HEK293 (cell line): ENCODE measurements at regions not wholly inside any gene's neighbourhood (a gene's known extent, or its start where the extent isn't known, plus 50 kb on each side); places are given as distances from the start of the nearest gene placed in this dataset.
A peak's percentile ranks its signal among the peaks of the same experiment; 100 is the strongest.

Source experiments
- CTCF ChIA-PET: fragments of 350-600 bp; formaldehyde crosslinking; extraction: SDS; loops from one replicate; lab custom pipeline; 2021; ENCODE audit warnings: antibody characterized with exemption; lab: Yijun Ruan, JAX
- POLR2A ChIA-PET: fragments of 300-600 bp; formaldehyde crosslinking; extraction: SDS; loops from one replicate; lab custom pipeline; 2020; ENCODE audit warnings: antibody characterized with exemption, inconsistent platforms; lab: Yijun Ruan, JAX
- H3K27ac ChIP-seq: fragments of 200-500 bp; sonication (Bioruptor generic); 2 replicates; pipeline ENCODE4 v1.5.1; 2014; ENCODE audit warnings: low read depth, low read length, control low read depth, inconsistent platforms; ENCODE audit errors: extremely low read depth
- H3K36me3 ChIP-seq, 2 experiments: fragments of 200-500 bp in 1 of 2; sonication (Bioruptor generic) in 1 of 2; 1 replicate in 1 of 2; 2 replicates in 1 of 2; pipeline ENCODE4 v1.5.1; 2014 to 2017; ENCODE audit warnings: inconsistent platforms in 2 of 2, low read length in 2 of 2; ENCODE audit not compliant: control insufficient read depth in 2 of 2, insufficient read depth in 1 of 2
- H3K4me1 ChIP-seq: fragments of 200-500 bp; sonication (Bioruptor generic); 2 replicates; pipeline ENCODE4 v1.5.1; 2014; ENCODE audit warnings: mild to moderate bottlenecking, low read length, inconsistent platforms; ENCODE audit not compliant: control insufficient read depth, insufficient read depth
- H3K4me3 ChIP-seq: 2 replicates; pipeline ENCODE4 v1.5.1; 2011; ENCODE audit warnings: low read depth, mild to moderate bottlenecking, control low read depth, low read length, moderate library complexity
- H3K9me3 ChIP-seq: fragments of 200-500 bp; sonication (Bioruptor generic); 2 replicates; pipeline ENCODE4 v1.5.1; 2014; ENCODE audit warnings: low read depth, low read length, inconsistent platforms; ENCODE audit not compliant: control insufficient read depth, insufficient read depth
- CTCF ChIP-seq: fragments of 450-650 bp; formaldehyde crosslinking; IDR thresholded peaks from 2 replicates; pipeline ENCODE4 v1.5.1; 2016; ENCODE audit warnings: missing biosample characterization, missing genetic modification characterization
- IKZF3 ChIP-seq: fragments of 450-650 bp; IDR thresholded peaks from 2 replicates; pipeline ENCODE4 v1.5.0; 2018; ENCODE audit warnings: missing biosample characterization, mild to moderate bottlenecking, missing genetic modification characterization, moderate library complexity
- KLF1 ChIP-seq: fragments of 450-650 bp; formaldehyde crosslinking; IDR thresholded peaks from 2 replicates; pipeline ENCODE4 v1.5.1; 2016; ENCODE audit warnings: missing biosample characterization, missing genetic modification characterization
- KLF8 ChIP-seq: fragments of 450-650 bp; formaldehyde crosslinking; IDR thresholded peaks from 2 replicates; pipeline ENCODE4 v1.5.1; 2016; ENCODE audit warnings: missing biosample characterization, missing genetic modification characterization
- MYNN ChIP-seq: fragments of 450-650 bp; formaldehyde crosslinking; IDR thresholded peaks from 2 replicates; pipeline ENCODE4 v1.5.1; 2016; ENCODE audit warnings: missing biosample characterization, missing genetic modification characterization, borderline replicate concordance
- SCRT2 ChIP-seq: fragments of 450-650 bp; formaldehyde crosslinking; IDR thresholded peaks from 2 replicates; pipeline ENCODE4 v1.5.1; 2016; ENCODE audit warnings: missing biosample characterization, missing genetic modification characterization
- SETDB1 ChIP-seq: IDR thresholded peaks from one replicate; pipeline ENCODE4 v1.6.1; 2017; ENCODE audit warnings: mild to moderate bottlenecking, low read length, moderate library complexity, mixed read lengths; ENCODE audit not compliant: insufficient read length
- ZFHX2 ChIP-seq: fragments of 450-650 bp; formaldehyde crosslinking; conservative IDR thresholded peaks from 2 replicates; pipeline ENCODE4 v1.5.1; 2016; ENCODE audit warnings: missing biosample characterization, missing genetic modification characterization
- ZFP3 ChIP-seq: fragments of 450-650 bp; formaldehyde crosslinking; IDR thresholded peaks from 2 replicates; pipeline ENCODE4 v1.5.1; 2016; ENCODE audit warnings: low read depth, missing biosample characterization, missing genetic modification characterization
- ZNF19 ChIP-seq: fragments of 450-650 bp; formaldehyde crosslinking; IDR thresholded peaks from 2 replicates; pipeline ENCODE4; 2016; ENCODE audit warnings: missing biosample characterization, missing genetic modification characterization, low read depth
- ZNF202 ChIP-seq: fragments of 450-650 bp; formaldehyde crosslinking; IDR thresholded peaks from 2 replicates; pipeline ENCODE4 v1.5.1; 2016; ENCODE audit warnings: missing biosample characterization, missing genetic modification characterization, borderline replicate concordance
- ZNF221 ChIP-seq: fragments of 450-650 bp; formaldehyde crosslinking; IDR thresholded peaks from 2 replicates; pipeline ENCODE4 v1.5.1; 2017; ENCODE audit warnings: missing biosample characterization, missing genetic modification characterization, borderline replicate concordance
- ZNF398 ChIP-seq: fragments of 450-650 bp; formaldehyde crosslinking; IDR thresholded peaks from 2 replicates; pipeline ENCODE4 v1.5.1; 2017; ENCODE audit warnings: missing biosample characterization, missing genetic modification characterization
- ZNF423 ChIP-seq: fragments of 450-650 bp; formaldehyde crosslinking; IDR thresholded peaks from 2 replicates; pipeline ENCODE4 v1.5.1; 2016; ENCODE audit warnings: missing biosample characterization, missing genetic modification characterization
- ZNF510 ChIP-seq: fragments of 450-650 bp; formaldehyde crosslinking; IDR thresholded peaks from 2 replicates; pipeline ENCODE4 v1.5.1; 2018; ENCODE audit warnings: mild to moderate bottlenecking, missing genetic modification characterization, missing biosample characterization; ENCODE audit not compliant: insufficient replicate concordance
- ZNF530 ChIP-seq: fragments of 450-650 bp; formaldehyde crosslinking; IDR thresholded peaks from 2 replicates; pipeline ENCODE4 v1.5.1; 2016; ENCODE audit warnings: low read depth, missing biosample characterization, missing genetic modification characterization
- ZNF585B ChIP-seq: fragments of 450-650 bp; formaldehyde crosslinking; IDR thresholded peaks from 2 replicates; pipeline ENCODE4 v1.5.1; 2016; ENCODE audit warnings: missing biosample characterization, missing genetic modification characterization
- ZNF610 ChIP-seq: fragments of 450-650 bp; formaldehyde crosslinking; IDR thresholded peaks from 2 replicates; pipeline ENCODE4 v1.5.1; 2016; ENCODE audit warnings: missing biosample characterization, missing genetic modification characterization, borderline replicate concordance
- ZNF660 ChIP-seq: fragments of 450-650 bp; IDR thresholded peaks from 2 replicates; pipeline ENCODE4 v1.5.1; 2018; ENCODE audit warnings: missing biosample characterization, mild to moderate bottlenecking, missing genetic modification characterization
- ZNF701 ChIP-seq: fragments of 450-650 bp; formaldehyde crosslinking; IDR thresholded peaks from 2 replicates; pipeline ENCODE4 v1.5.1; 2016; ENCODE audit warnings: missing biosample characterization, missing genetic modification characterization
- ZNF843 ChIP-seq: fragments of 450-650 bp; formaldehyde crosslinking; IDR thresholded peaks from 2 replicates; pipeline ENCODE4 v1.5.1; 2016; ENCODE audit warnings: missing biosample characterization, missing genetic modification characterization

DNA sequence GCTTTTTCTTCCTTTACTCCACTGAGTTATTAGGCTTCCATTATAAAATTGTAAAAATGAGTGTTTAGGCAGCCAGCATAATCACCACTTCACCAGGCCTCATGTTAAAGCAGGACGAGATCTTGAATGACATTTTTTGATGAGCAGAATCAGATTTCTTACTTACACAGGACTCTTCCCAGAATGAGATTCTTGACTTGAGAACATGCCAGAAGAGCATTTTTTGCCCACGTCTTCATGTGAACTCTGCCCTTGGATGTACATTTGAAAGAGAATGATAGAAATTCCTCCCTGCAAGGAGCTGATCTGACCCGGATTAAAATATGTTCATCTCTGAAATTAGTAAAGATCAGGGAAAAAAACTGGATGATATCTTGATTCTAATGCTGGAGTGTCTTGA lies 212.1 kb upstream of the ADRA1B start (continued):
- TF ChIP-seq ZNF585B (tag by site-specific recombination): no peak
- no peak for TF ChIP-seq ZNF398
- TF ChIP-seq SCRT2 (tag by site-specific recombination): no peak
- TF ChIP-seq IKZF3 (tag by site-specific recombination): no peak
- no peak for TF ChIP-seq ZNF202 (tag by site-specific recombination)
- no peak for TF ChIP-seq ZNF510 (tag by site-specific recombination)
- TF ChIP-seq CTCF (tag by site-specific recombination): no peak
- TF ChIP-seq ZNF660 (tag by site-specific recombination): no peak

DNA sequence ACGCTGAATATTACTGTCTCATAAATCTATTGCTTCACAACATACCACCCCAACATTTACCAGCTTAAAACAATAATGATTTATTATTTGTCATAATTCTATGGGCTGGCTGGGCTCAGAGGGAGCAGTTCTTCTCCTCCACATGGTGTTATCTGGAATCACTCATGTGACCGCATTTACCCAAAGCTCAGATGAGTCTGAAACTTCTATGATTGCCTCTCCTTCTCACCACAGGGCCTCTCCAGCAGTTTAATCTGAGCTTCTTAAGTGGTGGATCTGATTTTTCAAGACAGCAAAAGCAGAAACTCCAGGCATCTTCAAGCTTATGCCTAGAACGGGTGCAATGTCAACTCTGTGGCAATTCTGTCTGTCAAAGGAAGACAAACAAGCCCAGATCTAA lies 210.3 kb upstream of the ADRA1B start:
- TF ChIP-seq MYNN (no peak), ZNF423 (tag by site-specific recombination) (no peak), ZFHX2 (tag by site-specific recombination) (no peak), ZNF585B (tag by site-specific recombination) (no peak), ZNF19 (tag by site-specific recombination) (no peak), KLF1 (tag by site-specific recombination) (no peak), IKZF3 (tag by site-specific recombination) (no peak), ZFP3 (no peak), ZNF221 (tag by site-specific recombination) (no peak), ZNF843 (tag by site-specific recombination) (no peak), ZNF610 (no peak), KLF8 (no peak), ZNF530 (no peak)
- Histone ChIP-seq H3K36me3 (no peaks in the 10 kb centered on the region), H3K27ac (no peak overlapping the region), H3K9me3 (no peaks in the 10 kb centered on the region; the same call in 1 of the 2 replicates), H3K4me1 (peaks cover 4% of the 10 kb centered on the region), H3K4me3 (no peak overlapping the region)
- CTCF ChIA-PET: no interaction called here
- POLR2A ChIA-PET: no interaction called here

DNA sequence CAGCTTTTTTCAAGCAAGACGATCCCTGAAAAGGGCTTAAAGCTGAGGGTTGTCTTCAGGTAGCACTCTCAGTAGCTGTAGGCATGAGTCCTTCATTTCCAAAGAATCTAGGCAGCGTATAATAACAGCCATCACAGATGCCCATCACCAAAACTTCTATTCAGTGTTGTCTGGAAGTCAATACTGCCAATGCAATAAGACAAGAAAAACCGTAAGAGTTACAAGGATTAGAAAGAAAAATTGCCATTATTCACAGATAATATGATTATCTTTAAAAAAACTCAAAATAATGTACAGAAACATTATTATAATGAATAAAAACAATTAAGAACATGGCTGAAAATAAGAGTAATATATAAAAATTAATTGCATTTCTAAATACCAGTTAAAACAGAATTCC lies 208.2 kb upstream of the ADRA1B start:
- CTCF ChIA-PET: no interaction called here
- Histone ChIP-seq H3K27ac (no peak overlapping the region), H3K4me1 (peaks cover 17% of the 10 kb centered on the region), H3K36me3 (no peaks in the 10 kb centered on the region), H3K9me3 (no peaks in the 10 kb centered on the region; the same call in 1 of the 2 replicates), H3K4me3 (no peak overlapping the region)
- POLR2A ChIA-PET: no interaction called here
- TF ChIP-seq SETDB1 (peak; percentile 93), ZNF701 (tag by site-specific recombination) (no peak)
